Muscle layer of colon (tissue), 2 donors: ENCODE measurements at regions not wholly inside any gene's neighbourhood (a gene's known extent, or its start where the extent isn't known, plus 50 kb on each side); places are given as distances from the start of the nearest gene placed in this dataset.
A peak's percentile ranks its signal among the peaks of the same experiment; 100 is the strongest.

ENCODE experiments used
- H3K27ac ChIP-seq: one replicate; pipeline ENCODE4 v1.7.0; 2013; ENCODE audit warnings: low read depth, mild to moderate bottlenecking, low read length, moderate library complexity
- H3K27me3 ChIP-seq, 2 donors: one replicate each; pipeline ENCODE4 v1.7.0; 2013; ENCODE audit warnings: low read length in 2 of 2, mild to moderate bottlenecking in 2 of 2; ENCODE audit not compliant: insufficient read depth in 2 of 2, control insufficient read depth in 1 of 2
- H3K36me3 ChIP-seq: one replicate; pipeline ENCODE4 v1.7.0; 2013; ENCODE audit warnings: mild to moderate bottlenecking, low read length; ENCODE audit not compliant: insufficient read depth
- H3K4me1 ChIP-seq: one replicate; pipeline ENCODE4 v1.7.0; 2013; ENCODE audit warnings: mild to moderate bottlenecking, low read length; ENCODE audit not compliant: insufficient read depth
- H3K4me3 ChIP-seq, 2 donors: one replicate each; pipeline ENCODE4 v1.7.0; 2013; ENCODE audit warnings: low read length in 2 of 2, low read depth in 1 of 2, mild to moderate bottlenecking in 1 of 2, moderate library complexity in 1 of 2
- H3K9ac ChIP-seq: one replicate; pipeline ENCODE4 v1.7.0; 2013; ENCODE audit warnings: low read length
- H3K9me3 ChIP-seq: one replicate; pipeline ENCODE4 v1.7.0; 2013; ENCODE audit warnings: mild to moderate bottlenecking, low read length
- donor health status: abdominal sarcoma.
- donor health status: Adenocarcinoma of cecum.

GRCh38 chr3:177822681-177823096 is 625.4 kb upstream of the TBL1XR1 start:
- Histone ChIP-seq H3K4me1 (peaks cover 61% of the 10 kb centered on the region), H3K27ac (peak overlapping the region; percentile 45), H3K9ac (no peak overlapping the region), H3K9me3 (no peaks in the 10 kb centered on the region), H3K36me3 (no peaks in the 10 kb centered on the region), H3K27me3 (no peaks in the 10 kb centered on the region), H3K4me3 (no peak overlapping the region)

GRCh38 chr3:177823701-177824189 is 626.5 kb upstream of the TBL1XR1 start:
- H3K4me3 ChIP-seq = no peak overlapping the region

GRCh38 chr3:177824190-177824786 is 627.0 kb upstream of the TBL1XR1 start:
- H3K27me3 ChIP-seq = no peaks in the 10 kb centered on the region
- H3K9ac ChIP-seq = peak overlapping the region; percentile 29
- H3K4me1 ChIP-seq = peaks cover 66% of the 10 kb centered on the region
- H3K36me3 ChIP-seq = no peaks in the 10 kb centered on the region
- H3K9me3 ChIP-seq = no peaks in the 10 kb centered on the region
- no peak overlapping the region for H3K4me3 ChIP-seq
- H3K27ac ChIP-seq = peak overlapping the region; percentile 59

More at GRCh38 chr3:177823701-177824189, 626.5 kb upstream of the TBL1XR1 start:
- Histone ChIP-seq H3K36me3 (no peaks in the 10 kb centered on the region), H3K4me1 (peaks cover 66% of the 10 kb centered on the region), H3K9ac (no peak overlapping the region), H3K27me3 (no peaks in the 10 kb centered on the region), H3K9me3 (no peaks in the 10 kb centered on the region), H3K27ac (peak overlapping the region; percentile 59)

- Histone ChIP-seq H3K27ac (peak overlapping the region; percentile 59), H3K4me1 (peaks cover 63% of the 10 kb centered on the region), H3K27me3 (no peaks in the 10 kb centered on the region), H3K9ac (peak overlapping the region; percentile 29), H3K4me3 (peak overlapping the region in 1 of 2 donors; percentile 12), H3K9me3 (no peaks in the 10 kb centered on the region), H3K36me3 (no peaks in the 10 kb centered on the region)
Observed at GRCh38 chr3:177824841-177825240, 627.6 kb upstream of the TBL1XR1 start.

GRCh38 chr3:177826253-177826652 is 629.0 kb upstream of the TBL1XR1 start:
- no peak overlapping the region for H3K9ac ChIP-seq
- H3K4me3 ChIP-seq = no peak overlapping the region
- no peaks in the 10 kb centered on the region for H3K27me3 ChIP-seq
- H3K27ac ChIP-seq = peak overlapping the region; percentile 35
- H3K4me1 ChIP-seq = peaks cover 64% of the 10 kb centered on the region
- no peaks in the 10 kb centered on the region for H3K36me3 ChIP-seq
- no peaks in the 10 kb centered on the region for H3K9me3 ChIP-seq

- Histone ChIP-seq H3K4me1 (peaks cover 61% of the 10 kb centered on the region), H3K36me3 (no peaks in the 10 kb centered on the region), H3K9me3 (no peaks in the 10 kb centered on the region), H3K27ac (peak overlapping the region; percentile 53), H3K27me3 (no peaks in the 10 kb centered on the region), H3K9ac (no peak overlapping the region), H3K4me3 (no peak overlapping the region)
Observed at GRCh38 chr3:177827511-177828207, 630.4 kb upstream of the TBL1XR1 start.

GRCh38 chr3:177828208-177828565 is 630.9 kb upstream of the TBL1XR1 start:
- H3K27me3 ChIP-seq = no peaks in the 10 kb centered on the region
- no peaks in the 10 kb centered on the region for H3K9me3 ChIP-seq
- no peaks in the 10 kb centered on the region for H3K36me3 ChIP-seq
- H3K4me1 ChIP-seq = peaks cover 61% of the 10 kb centered on the region
- H3K27ac ChIP-seq = no peak overlapping the region
- H3K9ac ChIP-seq = no peak overlapping the region
- H3K4me3 ChIP-seq = no peak overlapping the region

- H3K9ac ChIP-seq = no peak overlapping the region
- H3K9me3 ChIP-seq = no peaks in the 10 kb centered on the region
- H3K4me3 ChIP-seq = no peak overlapping the region
- H3K4me1 ChIP-seq = peaks cover 56% of the 10 kb centered on the region
- H3K27ac ChIP-seq = peak overlapping the region; percentile 29
- H3K27me3 ChIP-seq = no peaks in the 10 kb centered on the region
- no peaks in the 10 kb centered on the region for H3K36me3 ChIP-seq
Observed at GRCh38 chr3:177830411-177830849, 633.1 kb upstream of the TBL1XR1 start.

- no peaks in the 10 kb centered on the region for H3K27me3 ChIP-seq
- H3K9ac ChIP-seq = no peak overlapping the region
- H3K27ac ChIP-seq = no peak overlapping the region
- no peaks in the 10 kb centered on the region for H3K9me3 ChIP-seq
- H3K4me3 ChIP-seq = no peak overlapping the region
- peaks cover 56% of the 10 kb centered on the region for H3K4me1 ChIP-seq
- H3K36me3 ChIP-seq = no peaks in the 10 kb centered on the region
Observed at GRCh38 chr3:177831361-177831760, 634.1 kb upstream of the TBL1XR1 start.

- no peaks in the 10 kb centered on the region for H3K36me3 ChIP-seq
- H3K27me3 ChIP-seq = no peaks in the 10 kb centered on the region
- H3K4me3 ChIP-seq = no peak overlapping the region
- H3K4me1 ChIP-seq = peaks cover 53% of the 10 kb centered on the region
- H3K9ac ChIP-seq = no peak overlapping the region
- H3K9me3 ChIP-seq = no peaks in the 10 kb centered on the region
- H3K27ac ChIP-seq = no peak overlapping the region
Observed at GRCh38 chr3:177832880-177833279, 635.6 kb upstream of the TBL1XR1 start.

- Histone ChIP-seq H3K36me3 (no peaks in the 10 kb centered on the region), H3K4me3 (no peak overlapping the region), H3K27me3 (no peaks in the 10 kb centered on the region), H3K9me3 (no peaks in the 10 kb centered on the region), H3K27ac (no peak overlapping the region), H3K9ac (no peak overlapping the region), H3K4me1 (peaks cover 51% of the 10 kb centered on the region)
Observed at GRCh38 chr3:177833332-177833731, 636.0 kb upstream of the TBL1XR1 start.
